T-helper 17 cell (primary cell): ENCODE measurements at regions not wholly inside any gene's neighbourhood (a gene's known extent, or its start where the extent isn't known, plus 50 kb on each side); places are given as distances from the start of the nearest gene placed in this dataset.

ENCODE experiments used
- ATAC-seq: fragments of 150-1000 bp; cut with Tn5 transposase; 2 replicates; pipeline ENCODE4 v1.10.0; 2021; ENCODE audit warnings: mild to moderate bottlenecking, moderate library complexity
- DNase-seq, 3 donors: peaks; one replicate each; pipeline versions ENCODE4 v3.0.0 to v3.0.0-alpha.2; 2020 to 2021
- H3K9me3 ChIP-seq: one replicate; pipeline ENCODE4 v1.7.0; 2013; ENCODE audit warnings: low read length, mild to moderate bottlenecking; ENCODE audit not compliant: control insufficient read depth, poor library complexity, severe bottlenecking
- H3K27ac Mint-ChIP-seq: one replicate; pipeline ENCODE4 v1.8.0; 2022; ENCODE audit warnings: mild to moderate bottlenecking, moderate library complexity, mixed read lengths
- H3K27me3 Mint-ChIP-seq: one replicate; pipeline ENCODE4 v1.8.0; 2022; ENCODE audit warnings: mixed read lengths
- H3K36me3 Mint-ChIP-seq: one replicate; pipeline ENCODE4 v1.8.0; 2022; ENCODE audit warnings: low read depth, mixed read lengths
- H3K4me1 Mint-ChIP-seq: one replicate; pipeline ENCODE4 v1.8.0; 2022; ENCODE audit warnings: mild to moderate bottlenecking, mixed read lengths
- H3K4me3 Mint-ChIP-seq: one replicate; pipeline ENCODE4 v1.8.0; 2022; ENCODE audit warnings: mild to moderate bottlenecking, moderate library complexity, mixed read lengths

GRCh38 chr3:181764544-181764943, 52.8 kb downstream of the SOX2 start:
- Mint-ChIP-seq H3K27me3 (peaks cover 4% of the 10 kb centered on the region), H3K4me3 (no peak overlapping the region), H3K27ac (no peak overlapping the region), H3K36me3 (no peaks in the 10 kb centered on the region), H3K4me1 (no peaks in the 10 kb centered on the region)
- DNase-seq (no peak), ATAC-seq (no peak)
- H3K9me3 ChIP-seq = no peaks in the 10 kb centered on the region

DNA sequence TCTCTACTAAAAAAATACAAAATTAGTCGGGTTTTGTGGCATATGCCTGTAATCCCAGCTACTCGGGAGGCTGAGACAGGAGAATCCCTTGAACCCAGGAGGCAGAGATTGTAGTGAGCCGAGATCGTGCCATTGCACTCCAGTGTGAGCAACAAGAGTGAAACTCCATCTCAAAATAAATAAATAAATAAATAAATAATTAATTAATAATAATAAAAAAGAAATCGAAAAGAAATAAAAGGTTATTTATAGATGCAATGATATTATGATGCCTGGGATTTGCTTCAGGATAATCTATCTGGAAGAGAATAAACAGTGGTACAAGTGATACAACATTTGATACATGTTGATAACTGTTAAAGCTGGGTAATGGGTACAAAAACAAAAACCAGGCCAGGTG, 58.6 kb downstream of the SOX2 start:
- Mint-ChIP-seq H3K36me3 (no peaks in the 10 kb centered on the region), H3K27me3 (peaks cover 4% of the 10 kb centered on the region), H3K4me1 (no peaks in the 10 kb centered on the region), H3K4me3 (no peak overlapping the region), H3K27ac (no peak overlapping the region)
- DNase-seq (no peak), ATAC-seq (no peak)
- no peaks in the 10 kb centered on the region for H3K9me3 ChIP-seq

GRCh38 chr3:181771120-181771519, 59.4 kb downstream of the SOX2 start:
- no peaks in the 10 kb centered on the region for H3K4me1 Mint-ChIP-seq
- H3K27ac Mint-ChIP-seq = no peak overlapping the region
- no peaks in the 10 kb centered on the region for H3K9me3 ChIP-seq
- ATAC-seq (no peak), DNase-seq (no peak)
- no peaks in the 10 kb centered on the region for H3K36me3 Mint-ChIP-seq
- peaks cover 4% of the 10 kb centered on the region for H3K27me3 Mint-ChIP-seq
- no peak overlapping the region for H3K4me3 Mint-ChIP-seq

GRCh38 chr3:181772166-181772565, 60.4 kb downstream of the SOX2 start:
- ATAC-seq (no peak), DNase-seq (no peak)
- Mint-ChIP-seq H3K4me3 (no peak overlapping the region), H3K4me1 (no peaks in the 10 kb centered on the region), H3K27ac (no peak overlapping the region), H3K27me3 (no peaks in the 10 kb centered on the region), H3K36me3 (no peaks in the 10 kb centered on the region)
- no peaks in the 10 kb centered on the region for H3K9me3 ChIP-seq

DNA sequence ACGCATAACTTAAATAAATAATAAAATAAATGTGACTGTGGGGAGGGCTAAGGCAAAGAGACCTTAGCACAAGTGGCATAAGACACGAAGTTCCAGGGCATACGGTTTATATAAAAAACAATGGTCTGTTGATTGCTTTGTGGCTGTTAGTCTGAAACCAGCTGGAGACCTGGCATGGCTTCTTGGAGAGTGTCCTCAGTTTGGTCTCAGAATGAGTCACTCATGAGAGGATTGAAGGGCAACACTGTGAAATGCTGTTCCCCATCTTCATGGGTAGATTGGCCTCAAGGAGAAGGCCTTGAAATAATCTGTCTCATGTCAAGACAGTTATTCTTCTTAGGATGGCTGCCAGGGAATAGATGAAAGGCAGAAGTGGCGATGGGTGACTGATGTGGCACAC, 62.2 kb downstream of the SOX2 start:
- no peaks in the 10 kb centered on the region for H3K4me1 Mint-ChIP-seq
- H3K4me3 Mint-ChIP-seq = no peak overlapping the region
- ATAC-seq (no peak), DNase-seq (no peak)
- H3K27ac Mint-ChIP-seq = no peak overlapping the region
- no peaks in the 10 kb centered on the region for H3K9me3 ChIP-seq
- no peaks in the 10 kb centered on the region for H3K36me3 Mint-ChIP-seq
- H3K27me3 Mint-ChIP-seq = no peaks in the 10 kb centered on the region

DNA sequence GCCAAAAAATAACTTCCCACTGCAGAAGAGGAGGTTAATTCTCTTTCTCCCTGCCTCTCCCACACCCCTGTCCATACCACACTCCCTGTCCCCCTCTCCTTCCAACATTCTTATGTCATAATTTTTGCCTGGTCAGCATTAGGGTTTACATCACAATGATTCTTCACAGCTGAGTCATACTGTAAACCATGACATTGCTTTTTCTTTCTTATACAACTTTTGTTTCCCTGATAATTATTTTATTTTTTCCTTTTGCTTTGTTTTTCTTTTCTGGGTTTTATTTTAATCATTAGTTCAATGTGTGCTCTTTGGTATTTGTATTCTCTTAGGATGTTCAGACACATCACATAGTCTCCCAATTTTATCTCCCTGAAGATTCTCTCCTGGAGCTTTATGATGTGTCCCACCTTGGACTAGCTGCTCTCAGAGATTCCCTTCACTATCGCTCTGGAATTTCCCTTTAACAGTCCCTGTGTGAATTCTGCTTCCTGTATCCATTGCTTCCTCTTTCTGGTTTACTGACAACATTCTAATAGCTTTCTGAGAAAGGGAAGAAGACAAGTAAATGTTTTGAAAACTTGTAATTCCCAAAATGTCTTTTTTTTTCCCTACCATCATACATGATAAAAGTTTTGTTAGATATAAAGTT, 70.7 kb downstream of the SOX2 start:
- Mint-ChIP-seq H3K27ac (no peak overlapping the region), H3K27me3 (no peaks in the 10 kb centered on the region), H3K36me3 (no peaks in the 10 kb centered on the region), H3K4me3 (no peak overlapping the region), H3K4me1 (no peaks in the 10 kb centered on the region)
- ATAC-seq (no peak), DNase-seq (no peak)
- H3K9me3 ChIP-seq = no peaks in the 10 kb centered on the region

DNA sequence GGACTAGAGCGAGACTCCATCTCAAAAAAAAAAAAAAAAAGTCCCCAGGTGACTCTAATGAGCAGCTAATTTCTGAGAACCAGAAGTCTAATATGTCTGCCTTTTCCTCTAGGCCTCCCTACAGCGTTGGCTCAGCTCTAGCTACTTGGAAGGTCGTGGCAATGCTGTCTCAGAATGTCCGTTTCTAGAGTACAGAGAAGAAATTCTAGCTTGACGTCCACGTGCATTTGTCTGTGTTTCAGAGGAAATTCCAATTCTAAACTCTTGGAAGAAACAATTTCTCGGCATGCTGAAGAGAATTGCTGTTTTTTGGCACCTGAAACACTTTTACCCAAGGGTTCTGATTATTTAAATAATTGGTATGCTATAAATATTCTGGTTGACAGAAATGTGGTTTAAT, 78.8 kb downstream of the SOX2 start:
- Mint-ChIP-seq H3K4me3 (no peak overlapping the region), H3K27ac (no peak overlapping the region), H3K36me3 (no peaks in the 10 kb centered on the region), H3K27me3 (no peaks in the 10 kb centered on the region), H3K4me1 (no peaks in the 10 kb centered on the region)
- DNase-seq (no peak), ATAC-seq (no peak)
- no peaks in the 10 kb centered on the region for H3K9me3 ChIP-seq

DNA sequence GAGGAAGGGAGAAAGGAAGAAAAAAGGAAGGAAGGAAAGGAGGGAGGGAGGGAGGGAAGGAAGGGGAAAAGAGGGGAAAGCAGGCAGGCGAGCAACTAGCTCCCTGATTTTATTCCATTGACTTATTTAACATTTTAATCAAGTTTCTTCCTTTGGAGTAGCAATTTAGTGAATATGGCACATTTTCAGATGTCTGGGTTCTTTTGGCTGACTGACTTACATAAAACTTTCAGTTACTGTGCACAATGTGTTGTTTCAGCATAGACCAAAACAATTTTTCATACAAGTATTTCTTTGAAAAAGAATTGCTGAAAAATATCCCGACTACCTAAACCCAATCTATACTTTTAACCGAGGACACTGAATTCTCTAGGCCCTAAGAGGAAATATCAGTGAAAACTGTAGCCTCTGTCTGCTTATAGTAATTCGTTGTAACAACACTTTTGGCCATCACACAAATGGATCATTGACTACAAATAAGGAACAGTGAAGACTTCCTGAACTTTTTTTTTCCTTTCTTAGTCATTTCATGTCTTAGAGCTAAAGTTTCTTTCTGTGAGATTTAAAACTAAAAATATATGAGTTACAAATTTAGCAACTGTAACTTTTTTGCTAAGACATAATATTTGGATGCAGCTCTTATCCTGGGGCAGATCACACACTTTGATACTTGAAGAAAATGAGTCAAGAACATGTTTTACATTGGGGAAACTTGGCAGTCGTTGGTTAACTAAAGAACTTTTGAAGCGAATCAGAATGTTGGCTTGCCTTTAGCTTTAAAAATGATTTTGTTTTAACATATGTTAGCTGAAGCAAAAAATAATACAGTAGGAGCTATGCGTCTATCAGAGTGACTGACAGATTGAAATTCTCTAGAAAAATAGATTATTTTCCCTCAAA, 79.6 kb downstream of the SOX2 start:
- no peaks in the 10 kb centered on the region for H3K9me3 ChIP-seq
- no peak for ATAC-seq
- Mint-ChIP-seq H3K27ac (no peak overlapping the region), H3K4me3 (no peak overlapping the region), H3K36me3 (no peaks in the 10 kb centered on the region), H3K4me1 (no peaks in the 10 kb centered on the region), H3K27me3 (no peaks in the 10 kb centered on the region)
- DNase-seq = no peak

DNA sequence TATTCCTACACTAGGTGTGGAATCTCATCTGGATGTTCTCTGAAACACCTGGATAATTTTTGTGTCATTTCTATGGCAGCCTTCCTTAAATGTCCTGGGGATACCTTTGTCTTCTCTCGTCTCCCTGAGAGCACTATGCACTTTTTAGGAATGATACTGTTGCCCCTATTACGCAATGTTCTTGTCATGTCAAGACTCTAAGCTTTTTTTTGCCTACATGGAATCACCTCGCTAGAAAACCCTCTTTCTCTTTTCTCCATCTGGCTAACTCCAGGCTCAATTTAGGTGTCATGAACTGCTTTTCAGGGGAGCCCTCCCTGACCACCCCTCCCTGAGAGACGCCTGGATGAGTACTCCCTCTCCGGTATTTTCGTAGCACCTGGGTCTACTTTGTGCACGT, 81.3 kb downstream of the SOX2 start:
- Mint-ChIP-seq H3K4me1 (no peaks in the 10 kb centered on the region), H3K36me3 (no peaks in the 10 kb centered on the region), H3K4me3 (no peak overlapping the region), H3K27ac (no peak overlapping the region), H3K27me3 (no peaks in the 10 kb centered on the region)
- no peak for ATAC-seq
- DNase-seq = no peak
- no peaks in the 10 kb centered on the region for H3K9me3 ChIP-seq

- Mint-ChIP-seq H3K4me3 (no peak overlapping the region), H3K4me1 (no peaks in the 10 kb centered on the region), H3K36me3 (no peaks in the 10 kb centered on the region), H3K27ac (no peak overlapping the region), H3K27me3 (no peaks in the 10 kb centered on the region)
- DNase-seq (no peak), ATAC-seq (no peak)
- H3K9me3 ChIP-seq = no peaks in the 10 kb centered on the region
These were observed 82.5 kb downstream of the SOX2 start for GRCh38 chr3:181794011-181794790.

DNA sequence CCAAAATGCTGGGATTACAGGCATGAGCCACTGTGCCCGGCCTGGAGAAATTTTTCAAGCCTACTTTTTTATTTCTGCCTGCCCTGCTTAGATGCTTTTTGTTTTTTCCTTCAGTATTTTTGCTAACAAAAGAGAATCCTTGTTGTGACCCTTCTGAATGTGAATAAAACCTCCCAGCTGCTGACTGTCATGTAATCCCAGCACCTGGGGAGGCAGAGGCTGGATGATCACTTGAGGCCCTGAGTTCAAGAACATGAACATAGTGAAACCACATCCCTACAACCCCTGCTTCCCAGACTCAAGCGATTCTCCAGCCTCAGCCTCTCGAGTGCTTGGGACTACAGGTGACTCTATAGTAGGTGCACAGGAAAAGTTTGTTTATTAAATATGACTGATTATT, 84.9 kb downstream of the SOX2 start:
- Mint-ChIP-seq H3K27me3 (no peaks in the 10 kb centered on the region), H3K4me1 (no peaks in the 10 kb centered on the region), H3K4me3 (no peak overlapping the region), H3K36me3 (no peaks in the 10 kb centered on the region), H3K27ac (no peak overlapping the region)
- DNase-seq (no peak), ATAC-seq (no peak)
- no peaks in the 10 kb centered on the region for H3K9me3 ChIP-seq

GRCh38 chr3:181797431-181797830, 85.7 kb downstream of the SOX2 start:
- Mint-ChIP-seq H3K4me1 (no peaks in the 10 kb centered on the region), H3K27me3 (no peaks in the 10 kb centered on the region), H3K4me3 (no peak overlapping the region), H3K36me3 (no peaks in the 10 kb centered on the region), H3K27ac (no peak overlapping the region)
- no peaks in the 10 kb centered on the region for H3K9me3 ChIP-seq
- DNase-seq = no peak
- no peak for ATAC-seq

DNA sequence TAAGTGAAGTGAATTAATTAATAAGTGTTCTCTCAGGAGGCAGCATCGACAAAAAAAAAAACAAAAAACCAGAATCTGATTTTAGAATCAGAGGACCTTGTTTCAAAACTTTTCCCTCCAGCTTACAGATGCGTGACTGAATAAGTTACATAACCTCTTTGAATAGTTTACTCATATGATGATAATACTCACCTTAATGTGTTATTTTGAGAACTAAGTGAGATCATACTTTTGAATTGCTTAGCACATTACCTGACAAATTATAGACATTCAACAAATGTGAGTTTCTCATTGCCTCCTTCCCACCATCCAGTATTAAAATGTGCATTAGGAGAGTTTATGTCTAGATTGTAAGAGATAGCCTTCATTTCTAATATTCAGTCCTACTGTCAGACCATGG, 94.0 kb downstream of the SOX2 start:
- H3K9me3 ChIP-seq = no peaks in the 10 kb centered on the region
- ATAC-seq (no peak), DNase-seq (no peak)
- H3K4me1 Mint-ChIP-seq = no peaks in the 10 kb centered on the region
- no peak overlapping the region for H3K4me3 Mint-ChIP-seq
- H3K27ac Mint-ChIP-seq = no peak overlapping the region
- H3K27me3 Mint-ChIP-seq = no peaks in the 10 kb centered on the region
- H3K36me3 Mint-ChIP-seq = no peaks in the 10 kb centered on the region
